Endothelial cell of umbilical vein (primary cell): ENCODE measurements at regions not wholly inside any gene's neighbourhood (a gene's known extent, or its start where the extent isn't known, plus 50 kb on each side); places are given as distances from the start of the nearest gene placed in this dataset.

ENCODE experiments used
- POLR2A ChIP-seq: IDR thresholded peaks from 2 replicates; pipeline ENCODE4 v1.6.1; 2012; ENCODE audit warnings: low read depth, mild to moderate bottlenecking, control low read depth, low read length
- POLR2AphosphoS5 ChIP-seq: IDR thresholded peaks from 2 replicates; pipeline ENCODE4 v1.6.1; 2012; ENCODE audit warnings: low read depth, mild to moderate bottlenecking, control low read depth, low read length, moderate library complexity; ENCODE audit not compliant: insufficient read depth
- TF ChIP-seq, protein P1 (sequence below), 2 donors: IDR thresholded peaks; 1 replicate in 1 of 2; 2 replicates in 1 of 2; pipeline ENCODE4 v1.5.1; 2011; ENCODE audit warnings: low read length in 2 of 2, mild to moderate bottlenecking in 2 of 2, moderate library complexity in 2 of 2, control low read depth in 1 of 2, inconsistent platforms in 1 of 2, low read depth in 1 of 2; ENCODE audit not compliant: insufficient read depth in 1 of 2; ENCODE audit errors: extremely low read depth in 1 of 2

DNA sequence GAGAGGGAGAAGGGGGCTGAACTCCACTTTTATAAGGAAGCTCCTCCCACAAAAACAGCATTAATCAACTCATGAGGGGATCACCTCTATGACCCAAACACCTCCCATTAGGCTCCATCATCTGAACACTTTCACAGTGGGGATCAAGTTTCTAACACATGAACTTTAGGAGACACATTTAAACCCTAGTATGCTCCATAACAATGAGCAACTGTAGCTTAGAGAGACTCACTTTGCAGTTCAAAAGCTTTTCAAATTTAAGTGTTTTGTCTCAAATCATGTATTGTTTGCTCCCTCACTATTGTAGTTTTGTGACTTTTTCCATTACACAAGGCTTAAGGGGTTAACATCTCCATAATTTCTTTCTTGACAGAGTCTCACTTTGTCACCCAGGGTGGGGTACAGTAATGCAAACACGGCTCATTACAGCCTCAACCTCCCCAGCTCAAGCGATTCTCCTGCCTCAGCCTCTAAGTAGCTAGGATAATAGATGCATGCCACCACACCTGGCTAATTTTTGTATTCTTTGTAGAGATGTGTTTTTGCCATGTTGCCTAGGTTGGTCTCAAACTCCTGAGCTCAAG lies 352.7 kb upstream of the CDH20 start:
- TF ChIP-seq, protein P1, sequence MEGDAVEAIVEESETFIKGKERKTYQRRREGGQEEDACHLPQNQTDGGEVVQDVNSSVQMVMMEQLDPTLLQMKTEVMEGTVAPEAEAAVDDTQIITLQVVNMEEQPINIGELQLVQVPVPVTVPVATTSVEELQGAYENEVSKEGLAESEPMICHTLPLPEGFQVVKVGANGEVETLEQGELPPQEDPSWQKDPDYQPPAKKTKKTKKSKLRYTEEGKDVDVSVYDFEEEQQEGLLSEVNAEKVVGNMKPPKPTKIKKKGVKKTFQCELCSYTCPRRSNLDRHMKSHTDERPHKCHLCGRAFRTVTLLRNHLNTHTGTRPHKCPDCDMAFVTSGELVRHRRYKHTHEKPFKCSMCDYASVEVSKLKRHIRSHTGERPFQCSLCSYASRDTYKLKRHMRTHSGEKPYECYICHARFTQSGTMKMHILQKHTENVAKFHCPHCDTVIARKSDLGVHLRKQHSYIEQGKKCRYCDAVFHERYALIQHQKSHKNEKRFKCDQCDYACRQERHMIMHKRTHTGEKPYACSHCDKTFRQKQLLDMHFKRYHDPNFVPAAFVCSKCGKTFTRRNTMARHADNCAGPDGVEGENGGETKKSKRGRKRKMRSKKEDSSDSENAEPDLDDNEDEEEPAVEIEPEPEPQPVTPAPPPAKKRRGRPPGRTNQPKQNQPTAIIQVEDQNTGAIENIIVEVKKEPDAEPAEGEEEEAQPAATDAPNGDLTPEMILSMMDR (IDR thresholded peaks at IDR 0.05; ENCODE audit: extremely low read depth in 1 of 2, insufficient read depth in 1 of 2, low read depth in 1 of 2, low read length in 2 of 2): no peak
- TF ChIP-seq POLR2AphosphoS5: no peak
- no peak for TF ChIP-seq POLR2A
